Cardiac muscle cell (in vitro differentiated cells and primary cell): ENCODE measurements at regions not wholly inside any gene's neighbourhood (a gene's known extent, or its start where the extent isn't known, plus 50 kb on each side); places are given as distances from the start of the nearest gene placed in this dataset.
A peak's percentile ranks its signal among the peaks of the same experiment; 100 is the strongest.
"Not testable (repeated sequence)": the region's sequence is repeated elsewhere in the genome, so short reads cannot be mapped to it uniquely, and the experiment has no call there.

Experiments used
- DNase-seq, 2 donors: peaks; one replicate each; pipeline versions ENCODE4 v3.0.0 to v3.0.0-alpha.2; 2010 to 2017; ENCODE audit warnings: low read depth in 1 of 2, low spot score in 1 of 2
- H3K27ac ChIP-seq: fragments of 200-600 bp; sonication (generic); 2 replicates; pipeline ENCODE4 v1.5.1; 2016
- H3K27me3 ChIP-seq: fragments of 200-600 bp; sonication (generic); 2 replicates; pipeline ENCODE4 v1.6.0; 2016; ENCODE audit warnings: control low read depth
- H3K36me3 ChIP-seq: fragments of 200-600 bp; sonication (generic); 2 replicates; pipeline ENCODE4 v1.5.1; 2016; ENCODE audit warnings: control low read depth
- H3K4me1 ChIP-seq: fragments of 200-600 bp; sonication (generic); 2 replicates; pipeline ENCODE4 v1.8.1; 2017; ENCODE audit warnings: low read depth, mild to moderate bottlenecking, mixed run types
- H3K4me3 ChIP-seq: fragments of 200-600 bp; sonication (generic); 2 replicates; pipeline ENCODE4 v1.5.1; 2016; ENCODE audit warnings: mild to moderate bottlenecking
- H3K9me3 ChIP-seq: fragments of 200-600 bp; sonication (generic); 2 replicates; pipeline ENCODE4 v1.5.1; 2017; ENCODE audit warnings: low read depth, mild to moderate bottlenecking, control low read depth
- TF ChIP-seq, protein P1 (sequence below): IDR thresholded peaks from 2 replicates; pipeline ENCODE4 v1.5.1; 2012; ENCODE audit warnings: low read depth, mild to moderate bottlenecking, low read length

DNA sequence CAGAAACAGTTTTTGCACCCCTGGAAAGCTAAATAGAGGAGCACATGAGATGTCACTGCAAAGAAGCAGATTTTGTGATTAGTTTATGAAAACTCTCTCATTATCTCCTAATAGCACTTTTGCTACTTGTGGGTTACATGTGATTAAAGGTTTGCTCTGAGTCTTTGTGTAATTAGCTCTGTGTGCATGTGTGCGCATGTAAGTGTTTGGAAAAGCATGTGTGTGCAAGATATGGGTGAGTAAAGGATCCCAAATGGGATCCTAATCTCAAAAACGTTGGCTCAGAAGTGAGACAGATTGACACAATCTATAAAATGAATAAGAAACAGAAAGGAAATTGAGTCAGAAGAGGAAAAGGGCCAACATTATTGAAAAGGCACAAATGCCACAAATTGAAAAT, 104.5 kb downstream of the SKIDA1 start:
- DNase-seq = no peak
- H3K27me3 ChIP-seq = no peaks in the 10 kb centered on the region
- no peak overlapping the region for H3K4me3 ChIP-seq
- H3K36me3 ChIP-seq = no peaks in the 10 kb centered on the region
- H3K9me3 ChIP-seq = no peaks in the 10 kb centered on the region
- TF ChIP-seq, protein P1, sequence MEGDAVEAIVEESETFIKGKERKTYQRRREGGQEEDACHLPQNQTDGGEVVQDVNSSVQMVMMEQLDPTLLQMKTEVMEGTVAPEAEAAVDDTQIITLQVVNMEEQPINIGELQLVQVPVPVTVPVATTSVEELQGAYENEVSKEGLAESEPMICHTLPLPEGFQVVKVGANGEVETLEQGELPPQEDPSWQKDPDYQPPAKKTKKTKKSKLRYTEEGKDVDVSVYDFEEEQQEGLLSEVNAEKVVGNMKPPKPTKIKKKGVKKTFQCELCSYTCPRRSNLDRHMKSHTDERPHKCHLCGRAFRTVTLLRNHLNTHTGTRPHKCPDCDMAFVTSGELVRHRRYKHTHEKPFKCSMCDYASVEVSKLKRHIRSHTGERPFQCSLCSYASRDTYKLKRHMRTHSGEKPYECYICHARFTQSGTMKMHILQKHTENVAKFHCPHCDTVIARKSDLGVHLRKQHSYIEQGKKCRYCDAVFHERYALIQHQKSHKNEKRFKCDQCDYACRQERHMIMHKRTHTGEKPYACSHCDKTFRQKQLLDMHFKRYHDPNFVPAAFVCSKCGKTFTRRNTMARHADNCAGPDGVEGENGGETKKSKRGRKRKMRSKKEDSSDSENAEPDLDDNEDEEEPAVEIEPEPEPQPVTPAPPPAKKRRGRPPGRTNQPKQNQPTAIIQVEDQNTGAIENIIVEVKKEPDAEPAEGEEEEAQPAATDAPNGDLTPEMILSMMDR = no peak
- H3K4me1 ChIP-seq = no peaks in the 10 kb centered on the region
- no peak overlapping the region for H3K27ac ChIP-seq

DNA sequence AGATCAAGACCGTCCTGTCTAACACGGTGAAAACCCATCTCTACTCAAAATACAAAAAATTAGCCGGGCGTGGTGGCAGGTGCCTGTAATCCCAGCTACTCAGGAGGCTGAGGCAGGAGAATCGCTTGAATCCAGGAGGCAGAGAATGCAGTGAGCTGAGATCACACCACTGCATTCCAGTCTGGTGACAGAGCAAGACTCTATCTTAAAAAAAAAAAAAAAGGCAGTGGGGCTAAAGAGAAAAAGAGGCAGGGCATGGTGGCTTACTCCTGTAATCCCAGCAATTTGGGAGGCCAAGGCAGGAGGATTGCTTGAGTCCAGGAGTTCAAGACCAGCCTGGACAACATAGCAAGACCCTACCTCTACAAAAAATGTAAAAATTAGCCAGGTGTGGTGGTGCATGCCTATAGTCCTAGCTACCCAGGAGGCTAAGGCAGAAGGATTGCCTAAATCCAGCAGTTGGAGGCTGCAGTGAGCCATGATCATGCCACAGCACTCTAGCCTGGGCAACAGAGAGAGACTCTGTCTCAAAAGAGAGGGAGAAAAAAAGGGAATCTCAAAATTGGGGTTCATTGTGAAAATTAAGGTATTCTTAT, 106.4 kb downstream of the SKIDA1 start:
- H3K27ac ChIP-seq, H3K4me3 ChIP-seq, H3K36me3 ChIP-seq, H3K9me3 ChIP-seq, H3K27me3 ChIP-seq, H3K4me1 ChIP-seq: not testable (repeated sequence)
- DNase-seq = peak in 1 of 2 donors; percentile 33

DNA sequence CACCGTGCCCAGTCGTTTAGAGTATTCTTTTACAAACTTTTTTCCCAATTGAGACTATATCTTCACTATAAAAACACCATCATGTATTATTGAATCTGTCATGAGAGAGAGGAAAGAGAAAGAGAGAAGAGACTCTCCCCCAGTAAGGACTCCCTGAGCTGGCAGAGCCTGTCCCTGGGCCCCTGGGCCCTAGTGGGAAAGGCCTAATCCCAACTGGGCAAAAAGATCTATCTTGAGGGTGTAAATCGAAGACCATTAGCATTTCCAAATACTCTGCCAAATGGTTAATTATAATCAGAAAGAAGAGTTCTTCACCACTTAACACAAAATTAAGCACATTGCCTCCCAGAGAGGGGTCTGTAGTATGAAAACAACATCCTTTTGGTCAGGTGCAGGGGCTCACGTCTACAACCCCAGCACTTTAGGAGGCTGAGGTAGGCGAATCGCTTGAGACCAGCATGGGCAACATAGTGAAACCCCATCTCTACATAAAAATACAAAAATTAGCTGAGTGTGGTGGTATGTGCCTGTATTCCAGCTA, 108.2 kb downstream of the SKIDA1 start:
- no peak overlapping the region for H3K27ac ChIP-seq
- no peaks in the 10 kb centered on the region for H3K27me3 ChIP-seq
- DNase-seq = no peak
- H3K4me3 ChIP-seq = no peak overlapping the region
- H3K36me3 ChIP-seq = no peaks in the 10 kb centered on the region
- no peaks in the 10 kb centered on the region for H3K9me3 ChIP-seq
- H3K4me1 ChIP-seq = no peaks in the 10 kb centered on the region
- TF ChIP-seq, protein P1 = no peak

DNA sequence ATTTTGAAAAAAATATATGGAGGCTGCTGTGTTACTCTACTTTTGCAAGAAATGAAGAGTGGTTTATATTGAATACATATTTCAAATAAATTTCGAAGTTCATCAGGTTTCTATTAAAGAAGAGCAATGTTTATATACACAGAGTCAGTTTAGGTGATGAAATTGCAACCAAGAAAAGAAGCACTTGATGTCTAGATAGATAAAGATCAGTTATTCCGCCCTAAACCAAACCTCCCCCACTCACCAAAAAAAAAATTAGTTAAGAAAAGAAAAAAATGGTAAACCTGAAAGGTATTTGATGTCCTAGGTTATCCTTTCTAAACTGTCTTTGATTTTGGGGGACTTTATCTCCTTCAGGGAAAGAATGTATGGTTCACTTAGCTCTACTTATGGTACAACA, 111.8 kb downstream of the SKIDA1 start:
- TF ChIP-seq, protein P1 = no peak
- Histone ChIP-seq H3K4me3 (no peak overlapping the region), H3K36me3 (no peaks in the 10 kb centered on the region), H3K27me3 (no peaks in the 10 kb centered on the region), H3K9me3 (no peaks in the 10 kb centered on the region), H3K27ac (no peak overlapping the region), H3K4me1 (no peaks in the 10 kb centered on the region)
- DNase-seq = no peak

DNA sequence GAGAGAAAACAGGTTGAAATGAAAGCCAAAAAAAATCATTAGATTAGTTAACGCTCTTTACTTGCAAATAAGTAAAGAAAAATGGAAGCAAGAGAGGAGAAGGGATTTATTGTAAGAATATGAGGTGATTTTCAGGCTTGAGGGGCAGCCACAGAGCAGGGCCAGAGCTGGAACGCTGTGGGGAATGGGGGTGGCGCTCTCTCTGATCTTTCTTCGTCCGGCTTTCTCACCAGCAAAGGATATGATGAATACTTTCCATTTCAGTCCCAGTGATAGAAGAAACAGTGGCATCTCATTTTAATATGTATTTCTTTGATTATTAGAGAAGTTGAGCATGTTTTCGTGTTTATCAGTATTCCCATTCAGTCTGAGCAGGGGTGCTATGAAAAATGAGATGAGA, 112.2 kb downstream of the SKIDA1 start:
- no peaks in the 10 kb centered on the region for H3K27me3 ChIP-seq
- no peak for DNase-seq
- TF ChIP-seq, protein P1 = no peak

DNA sequence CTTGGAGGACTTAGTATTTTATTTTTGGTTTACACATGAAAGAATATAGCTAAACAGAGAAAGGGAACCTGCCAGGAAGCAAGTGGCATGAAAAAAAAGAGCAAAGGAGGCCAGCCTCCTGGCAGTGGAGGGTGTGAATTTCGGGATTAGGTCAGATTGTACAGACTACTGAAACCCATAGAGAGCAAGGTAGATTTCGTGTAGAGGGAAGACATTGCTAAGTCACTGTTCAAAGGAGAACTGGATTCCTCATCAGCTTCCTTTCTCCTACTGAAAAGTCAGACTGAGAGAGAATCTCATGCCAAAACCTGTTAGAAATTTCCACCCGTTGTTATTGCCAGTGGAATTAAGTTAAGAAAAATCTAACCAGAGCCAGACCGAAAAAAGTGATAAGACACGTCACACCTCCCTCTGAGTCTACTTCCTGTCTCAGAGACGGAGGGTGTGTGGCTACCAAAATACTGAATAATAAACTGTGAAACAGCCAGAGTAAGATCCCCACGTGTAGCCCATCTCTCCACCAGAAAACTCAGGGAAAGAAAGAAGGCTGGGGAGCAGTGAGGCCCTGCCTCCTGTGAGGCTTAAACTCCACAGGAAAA, 118.8 kb downstream of the SKIDA1 start:
- no peak overlapping the region for H3K4me3 ChIP-seq

More for the DNA sequence above, 112.2 kb downstream of the SKIDA1 start:
- Histone ChIP-seq H3K36me3 (no peaks in the 10 kb centered on the region), H3K4me3 (no peak overlapping the region), H3K4me1 (no peaks in the 10 kb centered on the region), H3K27ac (no peak overlapping the region), H3K9me3 (no peaks in the 10 kb centered on the region)

More for the DNA sequence above, 118.8 kb downstream of the SKIDA1 start:
- peak in 1 of 2 donors; percentile 81 for DNase-seq
- TF ChIP-seq, protein P1 = no peak
- no peaks in the 10 kb centered on the region for H3K9me3 ChIP-seq
- H3K4me1 ChIP-seq = no peaks in the 10 kb centered on the region
- H3K36me3 ChIP-seq = no peaks in the 10 kb centered on the region
- H3K27me3 ChIP-seq = no peaks in the 10 kb centered on the region
- H3K27ac ChIP-seq = no peak overlapping the region
